ENCODE measurements at regions not wholly inside any gene's neighbourhood (a gene's known extent, or its start where the extent isn't known, plus 50 kb on each side); places are given as distances from the start of the nearest gene placed in this dataset.
"Not testable (repeated sequence)": the region's sequence is repeated elsewhere in the genome, so short reads cannot be mapped to it uniquely, and the experiment has no call there.

DNA sequence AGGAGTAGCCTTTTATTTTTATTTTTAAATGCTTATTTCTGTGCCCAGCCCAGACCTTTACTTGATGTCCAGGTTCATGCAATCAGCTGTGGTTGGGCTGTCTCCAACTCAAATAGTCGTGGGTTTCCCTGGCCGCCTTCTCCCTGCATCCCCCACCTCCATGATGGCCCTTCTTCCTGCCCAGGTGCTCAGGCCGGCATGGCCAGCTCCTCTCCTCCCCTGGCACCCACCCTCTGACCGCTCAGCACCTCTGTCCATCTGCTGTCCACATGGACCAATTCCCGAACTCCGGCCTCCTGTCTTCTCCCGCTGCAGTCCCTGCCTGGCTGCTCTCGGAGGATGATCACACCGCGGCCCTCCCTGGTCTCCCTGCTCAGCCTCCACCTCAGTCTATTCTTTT, 81.2 kb upstream of the SULF2 start:
- DNase-seq: no peak

DNA sequence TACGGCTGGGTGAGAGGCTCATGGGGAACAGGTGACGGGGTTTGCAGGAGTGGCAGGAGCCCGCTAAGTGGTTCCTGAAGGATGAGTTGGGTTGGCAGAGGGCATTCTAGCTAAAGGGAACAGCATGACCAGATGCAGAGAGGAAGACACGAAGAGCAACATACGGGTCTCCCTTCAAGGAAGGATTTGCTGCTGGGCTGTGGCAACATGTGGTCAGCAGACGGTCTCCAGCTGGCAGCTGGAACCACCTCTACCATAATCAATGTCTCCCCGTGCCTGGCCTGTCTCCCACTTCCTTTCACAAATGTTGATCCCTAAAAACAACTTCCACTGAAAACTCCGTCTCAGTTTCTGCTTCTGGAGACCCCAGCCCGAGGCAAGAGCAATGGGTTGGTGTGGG, 80.6 kb upstream of the SULF2 start:
- no peak for DNase-seq

DNA sequence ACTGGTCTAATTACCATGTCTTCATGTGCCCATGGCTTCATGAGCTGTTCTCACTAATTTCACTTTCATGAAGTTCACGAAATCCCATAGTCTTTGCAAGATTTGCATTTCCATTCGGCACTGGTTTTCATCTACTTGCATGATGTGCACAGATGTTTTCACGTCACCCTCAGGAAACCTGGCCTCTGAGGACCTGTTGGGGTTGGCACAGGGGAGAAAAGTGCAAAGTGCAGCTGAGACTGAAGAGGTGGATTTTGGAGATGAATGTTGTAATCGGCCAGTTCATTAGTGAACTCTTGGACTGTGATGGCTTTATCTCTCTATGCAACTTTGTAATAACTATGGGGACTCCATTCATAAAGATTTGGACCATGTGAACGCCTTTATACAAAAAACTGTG, 80.2 kb upstream of the SULF2 start:
- DNase-seq: no peak

DNA sequence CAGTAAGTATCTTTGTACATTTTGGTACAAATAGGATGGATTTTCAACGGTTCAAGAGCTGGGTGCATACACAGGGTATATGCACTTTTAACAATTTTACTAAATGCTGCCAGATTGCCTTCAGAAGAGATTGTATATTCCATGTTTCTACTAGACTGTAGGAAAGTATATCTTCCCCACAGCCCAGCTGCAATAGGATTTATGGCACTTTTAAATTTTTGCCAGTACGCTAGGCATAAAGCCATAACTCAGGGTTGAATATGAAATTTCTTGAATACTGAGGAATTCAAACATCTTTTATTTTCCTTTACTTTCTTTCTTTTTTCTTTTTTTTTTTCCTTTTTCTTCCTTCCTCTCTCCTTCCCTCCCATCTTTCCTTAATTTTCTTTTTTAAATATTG, 78.7 kb upstream of the SULF2 start:
- no peak for DNase-seq

DNA sequence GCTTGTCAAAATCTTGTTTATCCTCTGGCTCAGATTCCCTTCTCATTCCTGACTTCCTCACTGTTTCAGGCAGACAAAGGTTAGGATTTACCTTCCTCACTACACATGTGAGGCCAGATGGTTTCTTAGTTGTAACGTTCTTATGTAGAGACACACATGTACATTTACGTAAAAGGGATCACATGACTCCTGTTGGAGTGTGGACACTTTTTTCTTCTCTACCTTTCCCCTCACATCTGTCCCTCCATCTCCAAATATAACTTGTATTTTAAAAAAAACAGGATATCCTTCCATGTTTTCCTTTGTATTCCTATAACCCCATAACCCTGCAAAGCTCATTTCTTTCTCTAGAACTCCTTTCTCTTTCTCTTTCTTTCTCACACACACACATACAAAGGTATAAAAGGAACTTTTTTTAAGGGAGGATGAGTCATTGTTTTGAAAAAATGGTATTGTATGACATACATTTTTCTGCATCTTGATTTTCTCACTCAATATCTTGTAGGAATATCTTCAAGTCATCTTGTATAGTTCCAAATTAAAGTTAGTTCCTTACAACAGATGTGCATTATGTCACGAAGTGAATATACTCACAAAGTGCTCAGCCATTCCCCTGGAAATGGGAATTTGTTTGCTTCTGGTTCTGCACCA, 78.2 kb upstream of the SULF2 start:
- DNase-seq: no peak

DNA sequence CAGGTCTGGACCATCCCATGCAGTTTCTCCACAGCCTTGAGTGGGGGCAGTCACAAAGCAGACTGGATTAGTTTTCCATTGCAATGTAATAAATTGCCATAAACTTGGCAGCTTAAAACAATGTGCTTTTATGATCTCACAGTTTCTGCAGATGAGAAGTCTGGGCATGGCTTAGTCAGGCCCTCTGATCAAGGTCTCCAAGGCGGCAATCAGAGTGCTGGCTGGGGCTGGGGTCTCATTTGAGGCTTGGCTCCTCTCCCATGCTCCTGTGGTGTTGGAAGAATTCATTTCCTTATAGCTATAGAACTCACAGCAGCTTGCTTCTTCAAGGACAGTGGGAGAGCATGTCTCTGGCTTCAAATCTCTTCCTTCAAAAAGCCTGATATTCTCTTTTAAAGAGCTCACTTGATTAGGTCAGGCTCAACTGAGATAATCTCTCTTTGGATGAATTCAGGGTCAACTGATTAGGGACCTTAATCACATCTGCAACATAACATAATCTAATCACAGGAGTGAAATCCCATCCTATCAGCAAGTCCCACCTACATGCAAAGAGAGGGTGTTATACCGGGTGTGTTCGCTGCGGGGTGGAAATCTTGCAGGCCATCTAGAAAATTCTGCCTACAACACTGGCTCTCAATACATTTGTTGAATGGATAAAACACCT, 77.4 kb upstream of the SULF2 start:
- DNase-seq: peak; percentile 55

DNA sequence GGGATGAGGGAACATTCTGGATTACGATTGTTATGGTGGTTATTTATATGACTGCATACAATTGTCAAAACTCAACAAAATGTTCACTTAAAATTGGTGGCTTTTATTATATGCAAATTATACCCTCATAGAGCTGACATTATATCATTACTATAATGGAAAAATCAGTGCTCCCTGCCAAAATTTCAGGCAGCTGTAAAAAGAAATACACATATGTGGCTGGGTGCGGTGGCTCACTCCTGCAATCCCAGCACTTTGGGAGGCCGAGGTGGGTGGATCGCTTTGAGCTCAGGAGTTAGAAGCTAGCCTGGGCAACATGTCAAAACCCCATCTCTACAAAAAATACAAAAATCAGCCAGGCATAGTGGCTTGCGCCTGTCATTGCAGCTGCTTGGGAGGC, 75.8 kb upstream of the SULF2 start:
- peak; percentile 38 for DNase-seq

DNA sequence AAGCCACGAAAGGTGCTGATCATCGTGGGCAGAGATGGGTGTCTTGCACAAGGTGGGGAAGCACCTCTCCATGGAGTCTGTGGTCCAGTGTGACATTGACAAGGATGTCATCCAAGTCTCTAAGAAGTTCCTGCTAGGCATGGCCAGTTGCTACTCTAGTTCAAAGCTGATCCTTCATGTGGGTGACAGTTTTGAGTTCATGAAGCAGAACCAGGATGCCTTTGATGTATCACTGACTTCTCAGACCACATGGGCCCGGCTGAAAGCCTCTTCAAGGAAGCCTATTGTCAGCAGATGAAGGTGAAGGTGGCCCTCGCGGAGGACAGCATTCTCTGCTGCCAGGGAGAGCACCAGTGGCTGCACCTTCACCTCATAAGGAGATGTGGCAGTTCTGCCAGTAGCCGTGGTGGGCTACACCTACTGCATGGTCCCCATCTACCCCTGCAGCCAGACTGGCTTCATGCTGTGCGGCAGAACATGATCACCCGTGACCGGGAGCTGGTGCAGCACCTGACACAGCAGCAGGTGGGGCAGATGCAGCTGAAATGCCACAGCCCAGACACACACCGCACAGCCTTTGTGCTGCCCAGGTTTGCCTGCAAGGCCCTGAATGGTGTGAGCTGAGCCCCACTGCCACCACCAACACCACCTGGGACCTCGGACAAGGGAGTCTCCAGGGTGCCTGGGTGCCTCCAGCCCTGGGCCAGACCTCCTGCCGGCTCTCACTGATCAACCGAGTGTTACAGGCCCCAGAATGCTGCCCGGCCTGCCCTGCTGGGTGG, 75.0 kb upstream of the SULF2 start:
- no peak for DNase-seq

DNA sequence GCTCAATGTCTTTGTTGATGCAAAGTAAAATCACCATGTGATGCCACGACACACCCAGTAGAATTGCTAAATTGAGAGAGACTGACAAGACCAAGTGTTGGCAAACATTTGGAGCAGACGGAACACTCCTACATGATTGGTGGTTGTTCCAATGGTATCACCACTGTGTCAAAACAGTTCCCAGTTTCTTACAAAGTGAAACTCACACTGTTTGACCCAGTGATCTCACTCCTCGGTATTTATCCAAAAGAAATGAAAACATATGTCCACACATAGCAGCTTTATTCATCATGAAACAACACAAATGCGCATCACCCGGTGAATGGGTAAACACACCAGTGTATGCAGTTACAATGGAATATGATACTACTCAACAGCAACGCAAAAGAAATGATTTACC, 74.0 kb upstream of the SULF2 start:
- DNase-seq: no peak

DNA sequence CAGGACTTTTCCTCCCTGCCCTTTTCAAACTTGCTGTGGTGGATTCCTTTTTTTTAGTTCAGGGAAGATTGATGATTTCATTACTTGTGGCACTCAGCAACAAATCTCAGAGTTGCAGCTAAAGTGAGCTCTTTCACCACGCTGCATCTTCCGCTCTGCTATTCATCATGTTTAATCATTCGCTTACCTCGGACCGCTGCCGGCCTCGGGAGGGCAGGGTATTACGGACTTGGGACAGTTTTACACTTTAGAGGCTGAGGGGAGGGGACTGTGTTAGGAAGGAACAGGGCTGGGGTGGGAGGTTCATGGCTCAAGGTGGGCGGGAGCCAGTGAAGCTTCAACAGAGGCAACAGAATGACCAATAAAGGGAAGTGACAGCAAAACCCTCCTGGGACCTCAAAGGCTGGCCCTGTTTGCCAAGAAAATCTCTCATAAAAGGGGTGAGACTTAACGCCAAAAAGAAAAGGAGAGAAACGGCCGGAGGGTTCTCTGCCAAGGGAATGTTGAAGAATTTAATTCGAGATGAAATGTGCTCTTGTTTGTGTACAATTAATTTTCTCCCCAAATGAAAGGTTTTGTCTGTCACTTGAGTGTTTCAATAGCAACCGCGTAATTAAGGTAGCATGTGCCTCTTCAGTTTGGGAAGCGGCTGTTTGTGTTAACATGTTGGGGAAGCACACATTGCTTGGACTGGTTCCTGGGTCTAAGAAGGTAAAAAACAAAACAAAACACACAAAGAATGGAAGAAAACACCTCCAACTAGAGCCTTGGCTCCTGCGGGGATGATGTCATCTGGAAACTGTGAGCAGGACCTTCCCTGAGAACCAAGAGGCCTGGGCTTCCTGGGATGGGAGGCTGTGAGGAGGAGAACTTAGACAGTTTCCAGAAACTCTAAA, 72.5 kb upstream of the SULF2 start:
- peak; percentile 87 for DNase-seq

DNA sequence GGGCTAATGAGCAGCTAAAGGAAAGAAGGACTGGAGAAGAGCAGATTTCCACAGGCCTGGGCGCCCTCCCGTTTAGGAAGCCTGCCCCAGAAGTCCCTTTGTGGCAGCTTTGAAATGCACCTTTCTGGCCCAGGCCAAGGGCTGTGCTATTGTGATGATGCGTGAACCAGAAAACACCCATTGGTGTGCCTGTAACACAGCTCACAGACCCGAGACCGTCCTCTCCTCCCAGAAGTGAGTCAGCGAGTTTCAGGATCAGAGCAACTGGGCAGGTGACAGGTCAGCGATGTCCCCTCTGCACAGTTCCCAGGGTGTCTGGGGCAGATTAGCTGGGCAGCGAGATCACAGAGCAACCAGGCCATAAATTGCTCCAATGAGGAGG, 71.9 kb upstream of the SULF2 start:
- DNase-seq: no peak

DNA sequence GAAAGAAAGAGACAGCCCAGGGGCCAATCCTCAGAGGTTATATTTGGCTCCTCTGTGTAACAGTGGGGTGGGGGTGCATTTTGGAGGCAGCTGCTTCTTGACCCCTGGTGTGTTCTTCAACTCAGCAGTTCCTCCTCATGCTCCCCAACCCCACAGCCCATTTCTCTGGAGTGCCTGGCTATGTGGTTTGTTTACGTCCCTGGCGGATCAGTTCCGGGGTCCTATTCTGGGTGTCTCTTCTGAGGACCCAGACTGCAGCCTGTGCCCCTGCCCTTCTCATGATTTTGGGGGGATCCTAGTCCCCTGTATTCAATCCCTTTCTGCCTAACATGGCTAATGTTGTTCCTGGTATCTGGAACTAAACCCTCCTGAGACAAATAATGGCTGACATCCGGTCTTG, 70.5 kb upstream of the SULF2 start:
- DNase-seq: no peak

DNA sequence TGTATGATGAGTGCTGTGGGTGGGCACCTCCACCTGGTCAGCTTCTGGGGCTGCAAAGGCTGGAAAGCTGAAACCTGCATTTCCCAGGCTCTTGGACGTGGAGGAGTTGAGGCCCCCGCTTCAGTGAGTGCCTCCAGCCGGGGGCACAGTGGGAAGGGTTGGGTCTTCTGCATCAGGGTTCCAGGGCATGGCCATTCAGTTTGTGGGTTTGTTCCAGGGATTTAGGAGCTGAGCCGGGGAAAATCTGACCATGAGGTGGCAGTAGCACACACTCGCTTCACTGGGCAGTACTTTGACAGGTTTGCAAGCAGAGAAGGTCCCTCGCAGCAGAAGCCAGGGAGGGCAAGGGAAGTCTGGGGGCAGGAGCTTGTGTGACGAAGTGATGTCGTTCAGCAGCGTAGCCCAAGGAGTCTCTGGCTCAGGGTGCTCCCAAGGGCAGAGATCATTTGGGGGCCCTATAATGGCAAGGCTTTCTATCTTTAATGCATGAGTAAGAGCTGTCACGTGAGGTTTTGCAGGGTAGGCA, 69.5 kb upstream of the SULF2 start:
- peak; percentile 30 for DNase-seq

DNA sequence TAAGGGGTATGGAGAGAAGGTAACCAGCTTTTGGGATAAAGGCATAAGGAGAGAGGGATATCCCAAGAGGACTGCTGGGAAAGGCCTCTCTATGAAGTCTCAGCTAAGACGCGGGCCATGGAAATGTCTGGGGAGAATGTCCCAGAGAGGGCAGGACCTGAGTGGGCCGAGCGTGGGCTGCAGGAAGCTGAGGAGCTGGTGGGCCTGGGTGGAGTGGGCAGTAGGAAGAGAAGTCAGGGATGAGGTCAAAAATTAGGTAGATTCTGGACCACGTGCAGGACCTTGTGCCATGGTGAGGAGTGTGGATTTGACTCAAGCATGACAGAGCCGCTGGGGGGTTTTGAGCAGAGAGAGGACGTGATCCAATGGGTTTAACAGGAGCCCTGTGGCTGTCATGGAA, 66.5 kb upstream of the SULF2 start:
- DNase-seq: no peak

DNA sequence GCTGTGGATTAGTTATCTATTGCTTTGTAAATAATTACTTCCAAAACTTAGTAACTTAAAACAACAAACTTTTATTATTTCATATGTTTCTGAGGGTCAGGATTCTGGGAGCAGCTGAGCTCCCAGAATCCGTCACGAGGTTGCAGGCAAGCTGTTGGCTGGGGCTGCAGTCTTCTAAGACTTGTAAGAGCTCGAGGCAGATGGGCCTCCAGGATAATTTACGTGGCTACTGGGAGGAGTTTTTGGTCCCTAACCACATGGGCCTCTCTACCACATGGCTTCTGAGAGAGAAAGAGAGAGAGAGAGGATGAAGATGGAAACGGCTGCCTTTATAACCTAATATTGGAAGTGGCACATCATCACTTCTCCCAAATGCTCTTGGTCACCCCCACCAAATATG, 64.9 kb upstream of the SULF2 start:
- DNase-seq: no peak

DNA sequence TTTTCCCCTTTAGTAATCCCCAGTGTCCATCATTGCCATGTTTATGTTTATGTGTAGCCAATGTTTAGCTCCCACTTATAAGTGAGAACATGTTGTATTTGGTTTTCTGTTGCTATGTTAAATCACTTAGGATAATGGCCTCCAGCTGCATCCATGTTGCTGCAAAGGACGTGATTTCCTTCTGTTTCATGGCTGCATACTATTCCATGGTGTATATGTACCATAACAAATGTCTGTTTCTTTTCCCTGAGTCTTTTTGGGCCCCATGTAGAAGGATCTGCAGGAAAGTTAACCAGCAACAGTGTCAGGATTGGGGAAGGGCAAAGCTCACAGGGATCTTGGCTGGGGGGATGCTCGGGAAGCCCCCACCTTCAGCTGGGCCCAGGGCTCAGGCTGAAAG, 64.3 kb upstream of the SULF2 start:
- no peak for DNase-seq

DNA sequence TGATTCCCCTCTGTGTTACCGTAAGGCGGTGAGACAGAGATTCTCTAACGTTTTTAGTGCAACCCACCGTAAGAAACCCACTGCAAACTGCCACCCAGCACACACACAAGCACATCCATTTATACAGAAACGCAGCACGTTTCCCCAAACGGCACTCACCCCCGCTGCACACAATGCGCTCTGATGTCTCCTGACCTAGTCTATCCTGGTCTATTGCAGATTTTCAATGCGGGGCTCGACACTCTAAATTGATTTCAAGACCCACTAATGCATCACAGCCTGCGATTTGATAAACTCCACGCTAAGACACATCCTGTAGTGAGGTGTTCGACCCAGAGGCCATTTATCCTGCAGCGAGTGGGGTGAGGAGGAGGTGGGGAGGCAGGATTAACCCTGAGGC, 63.7 kb upstream of the SULF2 start:
- DNase-seq: no peak

DNA sequence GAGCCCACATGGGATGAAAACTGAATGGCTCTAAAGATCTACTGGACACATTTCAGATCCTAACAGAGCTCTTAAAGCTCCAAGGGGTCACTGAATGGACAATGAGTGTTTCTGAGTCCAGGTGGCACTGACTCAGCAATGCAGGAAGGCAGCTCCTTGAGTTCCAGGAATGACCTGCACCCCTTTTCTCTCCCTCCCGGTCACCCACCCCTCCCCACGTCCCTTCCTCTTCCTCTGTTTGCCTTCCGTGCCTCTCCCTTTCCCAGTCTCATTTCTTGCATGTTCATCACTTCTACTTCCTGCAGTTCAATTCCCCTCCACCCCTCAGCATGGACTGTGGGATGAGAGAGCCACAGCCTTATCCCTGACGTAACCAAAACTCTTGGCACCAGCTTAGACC, 63.3 kb upstream of the SULF2 start:
- not testable (repeated sequence) for DNase-seq

DNA sequence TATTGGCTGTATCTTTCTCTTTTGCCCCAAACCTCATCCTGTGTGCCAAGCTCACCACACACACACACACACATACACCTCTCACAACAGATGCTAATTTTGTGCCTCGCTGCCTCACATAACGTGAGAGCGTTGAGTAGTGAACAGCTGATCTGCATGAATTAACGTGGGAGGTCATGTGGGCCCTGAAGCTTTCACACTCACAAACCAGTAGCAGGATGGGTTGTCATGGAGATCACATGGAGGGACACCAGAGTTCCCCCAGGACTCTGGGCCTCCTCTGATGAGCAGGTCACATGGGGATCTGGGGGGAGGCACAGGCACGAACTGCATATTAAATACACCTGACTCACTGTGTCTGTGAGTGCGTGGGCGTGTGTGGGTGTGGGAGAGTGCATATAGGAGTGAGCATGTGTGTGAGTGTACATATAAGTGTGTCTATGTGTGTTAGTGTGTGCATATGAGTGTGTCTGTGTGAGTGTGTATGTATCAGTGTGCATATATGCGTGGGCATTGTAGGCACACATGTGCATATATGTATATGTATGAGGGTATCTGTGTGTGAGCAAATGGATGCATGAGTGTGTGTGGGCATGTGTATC, 62.7 kb upstream of the SULF2 start:
- DNase-seq: no peak

DNA sequence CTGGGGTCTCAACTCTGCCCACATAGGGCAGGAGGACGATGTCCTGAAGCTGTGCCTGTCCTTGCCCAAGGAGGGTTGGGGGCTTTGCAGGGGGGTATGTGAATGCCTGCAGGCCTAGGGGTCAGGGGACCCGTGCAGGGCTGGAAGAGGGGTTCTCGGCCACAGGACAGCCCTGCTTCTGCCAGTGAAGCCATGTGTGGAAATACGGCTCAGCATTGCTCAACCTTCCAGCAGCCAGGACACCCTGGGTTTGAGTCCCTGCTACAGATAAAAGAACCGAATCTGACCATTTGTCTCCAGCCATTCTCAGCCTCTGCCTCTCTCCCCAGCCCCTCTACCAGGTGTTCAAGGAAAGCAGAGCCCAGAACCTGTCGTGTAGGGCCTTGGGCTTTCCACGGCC, 61.9 kb upstream of the SULF2 start:
- not testable (repeated sequence) for DNase-seq

DNA sequence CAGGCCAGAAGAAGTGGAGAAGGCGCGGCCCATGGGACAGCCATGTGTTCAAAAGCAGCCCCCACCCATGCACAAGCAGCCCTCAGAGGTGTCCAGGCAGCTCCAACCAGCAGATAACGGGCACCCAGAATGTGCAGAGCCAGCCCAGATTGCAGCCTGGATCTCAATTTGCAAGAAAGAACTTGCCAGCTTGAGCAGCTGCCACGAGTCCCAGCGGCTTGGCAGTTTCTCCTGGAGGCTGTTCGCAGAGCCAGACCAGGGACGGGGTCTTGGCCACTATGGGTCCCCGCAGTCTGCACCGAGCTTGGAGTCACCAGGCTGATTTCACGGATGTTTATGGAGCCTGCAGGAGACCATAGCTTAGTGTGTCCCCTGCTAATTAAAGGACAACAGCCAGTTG, 61.4 kb upstream of the SULF2 start:
- peak; percentile 44 for DNase-seq

DNA sequence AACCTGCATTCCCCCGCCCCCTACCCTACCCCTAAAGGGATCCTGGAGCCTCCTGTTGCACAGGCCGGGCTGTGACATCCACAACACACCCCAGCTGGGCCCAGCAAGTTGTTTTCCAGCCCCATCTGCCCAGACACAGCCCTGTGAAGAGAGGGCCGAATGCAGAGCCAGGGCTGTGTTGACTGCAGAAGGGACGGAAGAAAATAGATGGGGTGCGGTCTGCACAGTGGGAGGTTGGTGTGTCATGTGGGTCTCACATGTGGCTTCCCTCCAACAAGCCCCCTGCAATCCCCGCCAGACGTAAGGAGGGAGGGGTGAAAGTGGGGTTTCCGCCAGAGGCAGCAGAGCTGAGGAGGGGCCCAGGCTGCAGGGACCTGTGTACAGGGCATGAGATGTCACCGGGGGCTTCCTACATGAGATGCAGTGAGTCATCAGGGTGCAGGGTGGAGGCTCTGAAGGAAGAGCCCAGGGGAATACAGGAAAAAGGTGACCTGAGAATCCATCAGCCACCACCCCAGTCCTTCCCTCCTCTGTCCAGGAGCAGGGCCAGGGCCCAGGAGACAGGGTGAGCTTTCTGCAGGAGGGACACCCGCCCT, 60.2 kb upstream of the SULF2 start:
- DNase-seq: not testable (repeated sequence)

Measured in femur (tissue), 1 donor.